Adrenal gland (tissue), 9 donors: ENCODE measurements at regions not wholly inside any gene's neighbourhood (a gene's known extent, or its start where the extent isn't known, plus 50 kb on each side); places are given as distances from the start of the nearest gene placed in this dataset.

Source experiments
- DNase-seq, 7 donors: peaks; one replicate each; pipeline ENCODE4 v3.0.0-alpha.2; 2019 to 2020
- H3K27ac ChIP-seq, 5 donors: fragments of 200-600 bp; sonication (generic) in 4 of 5; 1 replicate in 3 of 5; 2 replicates in 2 of 5; pipeline versions ENCODE4 v1.5.1 to v1.8.0; 2016 to 2020; ENCODE audit warnings: mild to moderate bottlenecking in 1 of 5
- H3K27me3 ChIP-seq: fragments of 200-600 bp; 2 replicates; pipeline ENCODE4 v1.8.0; 2021
- H3K36me3 ChIP-seq, 2 donors: fragments of 200-600 bp; replicated peaks in 1 of 2; 1 replicate in 1 of 2; 2 replicates in 1 of 2; pipeline versions ENCODE4 v1.5.1 to v1.8.0; 2018 to 2022
- H3K4me1 ChIP-seq, 2 donors: fragments of 200-600 bp; replicated peaks in 1 of 2; 1 replicate in 1 of 2; 2 replicates in 1 of 2; pipeline versions ENCODE4 v1.5.1 to v1.8.0; 2018 to 2021
- H3K4me3 ChIP-seq, 4 donors: fragments of 200-600 bp; sonication (generic) in 3 of 4; one replicate each; pipeline ENCODE4 v1.5.1; 2016 to 2018
- H3K9me3 ChIP-seq, 3 donors: fragments of 200-600 bp; sonication (generic) in 1 of 3; replicated peaks in 1 of 3; 1 replicate in 2 of 3; 2 replicates in 1 of 3; pipeline versions ENCODE4 v1.5.1 to v1.8.0; 2016 to 2021
- CTCF ChIP-seq, 6 experiments: fragments of 450-650 bp in 4 of 6; fragments of 200-600 bp in 2 of 6; sonication (generic) in 1 of 6; IDR thresholded peaks; 1 replicate in 5 of 6; 2 replicates in 1 of 6; pipeline versions ENCODE4 v1.5.1 to v1.8.0; 2016 to 2021; ENCODE audit warnings: antibody characterized with exemption in 6 of 6, mild to moderate bottlenecking in 2 of 6, moderate library complexity in 1 of 6
- POLR2A ChIP-seq, 2 donors: fragments of 450-650 bp; IDR thresholded peaks; one replicate each; pipeline ENCODE4 v1.6.1; 2017; ENCODE audit warnings: antibody characterized with exemption in 2 of 2, mild to moderate bottlenecking in 2 of 2, moderate library complexity in 1 of 2
- WGBS, 4 donors: extraction: QIAGEN DNeasy Blood & Tissue Kit in 2 of 4; methylation state at CpG; one replicate each; pipeline versions ENCODE4 v1.1.5 to v1.1.7; 2013 to 2017; 5-methylcytosine and 5-hydroxymethylcytosine counted together
- intact Hi-C, 2 donors: fragments of 100-400 bp; cut with DNase I; formaldehyde crosslinking; loops; one replicate each; pipeline versions ENCODE4 v1.14.1 to v1.15.0; 2022 to 2023
- donor health status: healthy with polysubstance abuse.
- donor health status: Bipolar disorder and iron deficiency.
- donor health status: DM: yes; HTN: yes; CAD: no.
- donor health status: DM: no; HTN: no; CAD: no.
- donor health status: DM: no; HTN: no; CAD: no.

GRCh38 chr16:60681043-60681442 lies 1355.2 kb downstream of the CDH8 start:
- Histone ChIP-seq H3K36me3 (no peaks in the 10 kb centered on the region), H3K27me3 (no peaks in the 10 kb centered on the region), H3K4me1 (no peaks in the 10 kb centered on the region), H3K9me3 (no peaks in the 10 kb centered on the region), H3K4me3 (no peak overlapping the region), H3K27ac (no peak overlapping the region)
- no peak for DNase-seq
- intact Hi-C loops = no loop called here
- TF ChIP-seq POLR2A (IDR thresholded peaks at IDR 0.05) (no peak), CTCF (IDR thresholded peaks at IDR 0.05) (no peak)
- 66 to 79% (median 71%) methylated on average over 1 of the region's 1 CpG for WGBS, 4 donors

GRCh38 chr16:60675022-60675421 lies 1361.2 kb downstream of the CDH8 start:
- no peak overlapping the region for H3K27ac ChIP-seq
- H3K9me3 ChIP-seq = no peaks in the 10 kb centered on the region
- H3K4me3 ChIP-seq = no peak overlapping the region
- no peaks in the 10 kb centered on the region for H3K27me3 ChIP-seq
- no peaks in the 10 kb centered on the region for H3K36me3 ChIP-seq
- no peak for DNase-seq
- intact Hi-C loops = no loop called here
- no peak for TF ChIP-seq POLR2A (IDR thresholded peaks at IDR 0.05)
- no peak for TF ChIP-seq CTCF (IDR thresholded peaks at IDR 0.05)
- H3K4me1 ChIP-seq = no peaks in the 10 kb centered on the region

- intact Hi-C loops = no loop called here
- H3K4me1 ChIP-seq = no peaks in the 10 kb centered on the region
- TF ChIP-seq CTCF (IDR thresholded peaks at IDR 0.05) (no peak), POLR2A (IDR thresholded peaks at IDR 0.05) (no peak)
- H3K4me3 ChIP-seq = no peak overlapping the region
- H3K27me3 ChIP-seq = no peaks in the 10 kb centered on the region
- DNase-seq = no peak
- H3K27ac ChIP-seq = no peak overlapping the region
- H3K9me3 ChIP-seq = no peaks in the 10 kb centered on the region
- H3K36me3 ChIP-seq = no peaks in the 10 kb centered on the region
- 16 to 28% (median 24%) methylated on average over 1 of the region's 1 CpG for WGBS, 4 donors
These were observed 1362.0 kb downstream of the CDH8 start for GRCh38 chr16:60674241-60674640.

- WGBS, 4 donors = 56 to 63% (median 59%) methylated on average over 2 of the region's 2 CpGs
- H3K27me3 ChIP-seq = no peaks in the 10 kb centered on the region
- H3K9me3 ChIP-seq = no peaks in the 10 kb centered on the region
- H3K4me3 ChIP-seq = no peak overlapping the region
- no peaks in the 10 kb centered on the region for H3K4me1 ChIP-seq
- TF ChIP-seq CTCF (IDR thresholded peaks at IDR 0.05) = no peak
- TF ChIP-seq POLR2A (IDR thresholded peaks at IDR 0.05) = no peak
- H3K27ac ChIP-seq = no peak overlapping the region
- intact Hi-C loops = no loop called here
- no peaks in the 10 kb centered on the region for H3K36me3 ChIP-seq
- no peak for DNase-seq
These were observed 1380.6 kb downstream of the CDH8 start for GRCh38 chr16:60655514-60656153.
